ENCODE measurements at regions not wholly inside any gene's neighbourhood (a gene's known extent, or its start where the extent isn't known, plus 50 kb on each side); places are given as distances from the start of the nearest gene placed in this dataset.

- no peak for DNase-seq (ENCODE audit: low read depth, low spot score)
- H3K9me3 ChIP-seq (ENCODE audit: control insufficient read depth, insufficient read depth, low read length), result no peaks in the 10 kb centered on the region
- H3K4me1 ChIP-seq (ENCODE audit: control insufficient read depth, insufficient read depth, low read length), result no peaks in the 10 kb centered on the region
- no CpG with 5 or more reads among the region's 4 CpGs for WGBS (ENCODE audit: insufficient coverage, insufficient read length)
- no peaks in the 10 kb centered on the region for H3K27me3 ChIP-seq (ENCODE audit: control insufficient read depth, insufficient read depth, low read length)
- H3K36me3 ChIP-seq (ENCODE audit: control insufficient read depth, insufficient read depth, low read length), result no peaks in the 10 kb centered on the region
- no peak overlapping the region for H3K27ac ChIP-seq (ENCODE audit: low read length)
- no peak overlapping the region for H3K4me3 ChIP-seq (ENCODE audit: low read length)
Measured at GRCh38 chr10:90988024-90988423, 67.1 kb upstream of the ANKRD1 start.

- H3K36me3 ChIP-seq (ENCODE audit: control insufficient read depth, insufficient read depth, low read length), result no peaks in the 10 kb centered on the region
- no peaks in the 10 kb centered on the region for H3K9me3 ChIP-seq (ENCODE audit: control insufficient read depth, insufficient read depth, low read length)
- DNase-seq (ENCODE audit: low read depth, low spot score), result no peak
- no CpG with 5 or more reads among the region's 5 CpGs for WGBS (ENCODE audit: insufficient coverage, insufficient read length)
- no peaks in the 10 kb centered on the region for H3K27me3 ChIP-seq (ENCODE audit: control insufficient read depth, insufficient read depth, low read length)
- no peak overlapping the region for H3K27ac ChIP-seq (ENCODE audit: low read length)
- H3K4me3 ChIP-seq (ENCODE audit: low read length), result no peak overlapping the region
- H3K4me1 ChIP-seq (ENCODE audit: control insufficient read depth, insufficient read depth, low read length), result no peaks in the 10 kb centered on the region
Measured at GRCh38 chr10:90988802-90989201, 67.9 kb upstream of the ANKRD1 start.

- Histone ChIP-seq H3K4me3 (ENCODE audit: low read length) (no peak overlapping the region), H3K4me1 (ENCODE audit: control insufficient read depth, insufficient read depth, low read length) (no peaks in the 10 kb centered on the region), H3K27ac (ENCODE audit: low read length) (no peak overlapping the region), H3K27me3 (ENCODE audit: control insufficient read depth, insufficient read depth, low read length) (no peaks in the 10 kb centered on the region), H3K9me3 (ENCODE audit: control insufficient read depth, insufficient read depth, low read length) (no peaks in the 10 kb centered on the region), H3K36me3 (ENCODE audit: control insufficient read depth, insufficient read depth, low read length) (no peaks in the 10 kb centered on the region)
- WGBS (ENCODE audit: insufficient coverage, insufficient read length), result no CpG with 5 or more reads among the region's 3 CpGs
- DNase-seq (ENCODE audit: low read depth, low spot score), result no peak
Measured at GRCh38 chr10:90989378-90989777, 68.5 kb upstream of the ANKRD1 start.

GRCh38 chr10:90992462-90992861 lies 71.6 kb upstream of the ANKRD1 start:
- Histone ChIP-seq H3K27me3 (ENCODE audit: control insufficient read depth, insufficient read depth, low read length) (no peaks in the 10 kb centered on the region), H3K4me1 (ENCODE audit: control insufficient read depth, insufficient read depth, low read length) (no peaks in the 10 kb centered on the region), H3K27ac (ENCODE audit: low read length) (no peak overlapping the region), H3K9me3 (ENCODE audit: control insufficient read depth, insufficient read depth, low read length) (no peaks in the 10 kb centered on the region), H3K4me3 (ENCODE audit: low read length) (no peak overlapping the region), H3K36me3 (ENCODE audit: control insufficient read depth, insufficient read depth, low read length) (no peaks in the 10 kb centered on the region)
- no CpG with 5 or more reads among the region's 2 CpGs for WGBS (ENCODE audit: insufficient coverage, insufficient read length)
- no peak for DNase-seq (ENCODE audit: low read depth, low spot score)

- Histone ChIP-seq H3K27me3 (ENCODE audit: control insufficient read depth, insufficient read depth, low read length) (no peaks in the 10 kb centered on the region), H3K4me3 (ENCODE audit: low read length) (no peak overlapping the region), H3K9me3 (ENCODE audit: control insufficient read depth, insufficient read depth, low read length) (no peaks in the 10 kb centered on the region), H3K27ac (ENCODE audit: low read length) (no peak overlapping the region), H3K4me1 (ENCODE audit: control insufficient read depth, insufficient read depth, low read length) (no peaks in the 10 kb centered on the region), H3K36me3 (ENCODE audit: control insufficient read depth, insufficient read depth, low read length) (no peaks in the 10 kb centered on the region)
- no CpG with 5 or more reads among the region's 3 CpGs for WGBS (ENCODE audit: insufficient coverage, insufficient read length)
- DNase-seq (ENCODE audit: low read depth, low spot score), result no peak
Measured at GRCh38 chr10:90993340-90993739, 72.5 kb upstream of the ANKRD1 start.

- no peak for DNase-seq (ENCODE audit: low read depth, low spot score)
Measured at GRCh38 chr10:90997670-90998069, 76.8 kb upstream of the ANKRD1 start.

GRCh38 chr10:90998733-90999511 lies 78.0 kb upstream of the ANKRD1 start:
- WGBS (ENCODE audit: insufficient coverage, insufficient read length), result no CpG with 5 or more reads among the region's 11 CpGs
- Histone ChIP-seq H3K4me1 (ENCODE audit: control insufficient read depth, insufficient read depth, low read length) (no peaks in the 10 kb centered on the region), H3K9me3 (ENCODE audit: control insufficient read depth, insufficient read depth, low read length) (no peaks in the 10 kb centered on the region), H3K27ac (ENCODE audit: low read length) (no peak overlapping the region), H3K4me3 (ENCODE audit: low read length) (no peak overlapping the region), H3K36me3 (ENCODE audit: control insufficient read depth, insufficient read depth, low read length) (no peaks in the 10 kb centered on the region), H3K27me3 (ENCODE audit: control insufficient read depth, insufficient read depth, low read length) (no peaks in the 10 kb centered on the region)
- DNase-seq (ENCODE audit: low read depth, low spot score), result no peak

More at GRCh38 chr10:90997670-90998069, 76.8 kb upstream of the ANKRD1 start:
- no peaks in the 10 kb centered on the region for H3K27me3 ChIP-seq (ENCODE audit: control insufficient read depth, insufficient read depth, low read length)
- no peaks in the 10 kb centered on the region for H3K36me3 ChIP-seq (ENCODE audit: control insufficient read depth, insufficient read depth, low read length)
- no peaks in the 10 kb centered on the region for H3K9me3 ChIP-seq (ENCODE audit: control insufficient read depth, insufficient read depth, low read length)
- no peak overlapping the region for H3K27ac ChIP-seq (ENCODE audit: low read length)
- no CpG with 5 or more reads among the region's 3 CpGs for WGBS (ENCODE audit: insufficient coverage, insufficient read length)
- no peak overlapping the region for H3K4me3 ChIP-seq (ENCODE audit: low read length)
- no peaks in the 10 kb centered on the region for H3K4me1 ChIP-seq (ENCODE audit: control insufficient read depth, insufficient read depth, low read length)

- Histone ChIP-seq H3K4me1 (ENCODE audit: control insufficient read depth, insufficient read depth, low read length) (no peaks in the 10 kb centered on the region), H3K36me3 (ENCODE audit: control insufficient read depth, insufficient read depth, low read length) (no peaks in the 10 kb centered on the region), H3K4me3 (ENCODE audit: low read length) (no peak overlapping the region), H3K27ac (ENCODE audit: low read length) (no peak overlapping the region), H3K9me3 (ENCODE audit: control insufficient read depth, insufficient read depth, low read length) (no peaks in the 10 kb centered on the region), H3K27me3 (ENCODE audit: control insufficient read depth, insufficient read depth, low read length) (no peaks in the 10 kb centered on the region)
- no CpG with 5 or more reads among the region's 5 CpGs for WGBS (ENCODE audit: insufficient coverage, insufficient read length)
- no peak for DNase-seq (ENCODE audit: low read depth, low spot score)
Measured at GRCh38 chr10:90999512-91000172, 78.8 kb upstream of the ANKRD1 start.

- H3K4me3 ChIP-seq (ENCODE audit: low read length), result no peak overlapping the region
- no CpG with 5 or more reads among the region's 6 CpGs for WGBS (ENCODE audit: insufficient coverage, insufficient read length)
- H3K4me1 ChIP-seq (ENCODE audit: control insufficient read depth, insufficient read depth, low read length), result no peaks in the 10 kb centered on the region
- H3K27me3 ChIP-seq (ENCODE audit: control insufficient read depth, insufficient read depth, low read length), result no peaks in the 10 kb centered on the region
- H3K9me3 ChIP-seq (ENCODE audit: control insufficient read depth, insufficient read depth, low read length), result no peaks in the 10 kb centered on the region
- H3K36me3 ChIP-seq (ENCODE audit: control insufficient read depth, insufficient read depth, low read length), result no peaks in the 10 kb centered on the region
- DNase-seq (ENCODE audit: low read depth, low spot score), result no peak
- H3K27ac ChIP-seq (ENCODE audit: low read length), result no peak overlapping the region
Measured at GRCh38 chr10:91000470-91000869, 79.6 kb upstream of the ANKRD1 start.

GRCh38 chr10:91000985-91001384 lies 80.1 kb upstream of the ANKRD1 start:
- no peaks in the 10 kb centered on the region for H3K27me3 ChIP-seq (ENCODE audit: control insufficient read depth, insufficient read depth, low read length)
- no peaks in the 10 kb centered on the region for H3K36me3 ChIP-seq (ENCODE audit: control insufficient read depth, insufficient read depth, low read length)
- no peak for DNase-seq (ENCODE audit: low read depth, low spot score)
- H3K4me1 ChIP-seq (ENCODE audit: control insufficient read depth, insufficient read depth, low read length), result no peaks in the 10 kb centered on the region
- no CpG with 5 or more reads among the region's 1 CpG for WGBS (ENCODE audit: insufficient coverage, insufficient read length)
- H3K27ac ChIP-seq (ENCODE audit: low read length), result no peak overlapping the region
- H3K9me3 ChIP-seq (ENCODE audit: control insufficient read depth, insufficient read depth, low read length), result no peaks in the 10 kb centered on the region
- H3K4me3 ChIP-seq (ENCODE audit: low read length), result no peak overlapping the region

- Histone ChIP-seq H3K4me3 (ENCODE audit: low read length) (no peak overlapping the region), H3K36me3 (ENCODE audit: control insufficient read depth, insufficient read depth, low read length) (no peaks in the 10 kb centered on the region), H3K27ac (ENCODE audit: low read length) (no peak overlapping the region), H3K27me3 (ENCODE audit: control insufficient read depth, insufficient read depth, low read length) (no peaks in the 10 kb centered on the region), H3K4me1 (ENCODE audit: control insufficient read depth, insufficient read depth, low read length) (no peaks in the 10 kb centered on the region), H3K9me3 (ENCODE audit: control insufficient read depth, insufficient read depth, low read length) (no peaks in the 10 kb centered on the region)
- no peak for DNase-seq (ENCODE audit: low read depth, low spot score)
- WGBS (ENCODE audit: insufficient coverage, insufficient read length), result no CpG with 5 or more reads among the region's 3 CpGs
Measured at GRCh38 chr10:91002656-91003055, 81.8 kb upstream of the ANKRD1 start.

Measured in iPS DF 6.9 (cell line).